OCI-LY7 (cell line): ENCODE measurements at regions not wholly inside any gene's neighbourhood (a gene's known extent, or its start where the extent isn't known, plus 50 kb on each side); places are given as distances from the start of the nearest gene placed in this dataset.

Experiments used
- BruUV-seq: library from RNA; stranded (reverse); fragments of 400-500 nt; replicated peaks from 2 replicates; lab custom pipeline; 2021; lab: Mats Ljungman, UMichigan
- CTCF ChIA-PET: fragments of 300-600 bp; sonication (Branson Sonifier 250); formaldehyde crosslinking; loops from one replicate; lab custom pipeline; 2022; ENCODE audit warnings: antibody characterized with exemption; ENCODE audit not compliant: unreplicated experiment; lab: Charles Lee
- POLR2A ChIA-PET: fragments of 300-600 bp; sonication (Branson Sonifier 250); formaldehyde crosslinking; loops from one replicate; lab custom pipeline; 2022; ENCODE audit warnings: antibody characterized with exemption; lab: Charles Lee
- DNase-seq: peaks from one replicate; pipeline ENCODE4 v3.0.0-alpha.2; 2015; ENCODE audit warnings: low spot score
- H2AFZ ChIP-seq: fragments of 200-600 bp; sonication (generic), shearing (Covaris generic); 2 replicates; pipeline ENCODE4 v1.6.1; 2014; ENCODE audit warnings: mild to moderate bottlenecking, antibody characterized with exemption, low read length, moderate library complexity
- H3K27ac ChIP-seq: fragments of 200-600 bp; sonication (generic); 2 replicates; pipeline ENCODE4 v1.5.1; 2014; ENCODE audit warnings: mixed run types, low read depth, mild to moderate bottlenecking, moderate library complexity, low read length, inconsistent platforms; ENCODE audit not compliant: poor library complexity, severe bottlenecking
- H3K36me3 ChIP-seq: fragments of 200-600 bp; sonication (generic); 2 replicates; pipeline ENCODE4 v1.6.1; 2014; ENCODE audit warnings: mild to moderate bottlenecking, antibody characterized with exemption, low read length, moderate library complexity, mixed read lengths; ENCODE audit not compliant: insufficient read depth
- H3K4me1 ChIP-seq: fragments of 200-600 bp; sonication (generic); 2 replicates; pipeline ENCODE4 v1.5.1; 2014; ENCODE audit warnings: mild to moderate bottlenecking, low read length; ENCODE audit not compliant: insufficient read depth, poor library complexity, severe bottlenecking
- H3K4me2 ChIP-seq: fragments of 200-600 bp; sonication (generic); 2 replicates; pipeline ENCODE4 v1.6.1; 2014; ENCODE audit warnings: mild to moderate bottlenecking, low read length
- H3K4me3 ChIP-seq: fragments of 200-600 bp; sonication (generic); 2 replicates; pipeline ENCODE4 v1.5.1; 2014; ENCODE audit warnings: mild to moderate bottlenecking, low read depth, low read length; ENCODE audit not compliant: poor library complexity, severe bottlenecking
- H3K79me2 ChIP-seq: fragments of 200-600 bp; sonication (generic); 2 replicates; pipeline ENCODE4 v1.6.1; 2016; ENCODE audit warnings: low read depth, mild to moderate bottlenecking, low read length, moderate library complexity, mixed read lengths; ENCODE audit not compliant: insufficient read depth
- H3K9me2 ChIP-seq: fragments of 200-600 bp; sonication (generic); 2 replicates; pipeline ENCODE4 v1.6.1; 2016; ENCODE audit warnings: mild to moderate bottlenecking, low read length, mixed read lengths; ENCODE audit not compliant: insufficient read depth
- H3K9me3 ChIP-seq: fragments of 200-600 bp; sonication (generic); 2 replicates; pipeline ENCODE4 v1.6.1; 2014; ENCODE audit warnings: mild to moderate bottlenecking, mixed run types, low read length, mixed read lengths
- H4K20me1 ChIP-seq: fragments of 200-600 bp; sonication (generic); 2 replicates; pipeline ENCODE4 v1.6.1; 2014; ENCODE audit warnings: mild to moderate bottlenecking, antibody characterized with exemption, low read length, moderate library complexity, mixed read lengths; ENCODE audit not compliant: insufficient read depth
- CTCF ChIP-seq: fragments of 200-600 bp; sonication (generic); conservative IDR thresholded peaks from 2 replicates; pipeline ENCODE4 v1.5.1; 2014; ENCODE audit warnings: mild to moderate bottlenecking, antibody characterized with exemption, low read length, moderate library complexity, mixed read lengths
- EZH2phosphoT487 ChIP-seq: fragments of 200-600 bp; sonication (generic); IDR thresholded peaks from 2 replicates; pipeline ENCODE4 v1.6.1; 2018; ENCODE audit warnings: low read depth, borderline replicate concordance, mild to moderate bottlenecking, mixed run types, antibody characterized with exemption, low read length, moderate library complexity, mixed read lengths
- intact Hi-C: fragments of 100-400 bp; cut with micrococcal nuclease; formaldehyde crosslinking; loops from one replicate; pipeline ENCODE4 v1.10.0; 2022; ENCODE audit not compliant: unreplicated experiment

- ChIA-PET POLR2A (interaction anchor here (0.6 to 0.9 kb wide), 3 partner anchors 11 to 1214 kb away, joined by 3 to 6 read pairs (median 3); no protein-coding TSS in a partner anchor), CTCF (no interaction called here)
- H3K4me1 ChIP-seq = no peaks in the 10 kb centered on the region
- intact Hi-C loops = no loop called here
- no peak overlapping the region for H3K27ac ChIP-seq
- no peaks in the 10 kb centered on the region for H4K20me1 ChIP-seq
- no peaks in the 10 kb centered on the region for H3K36me3 ChIP-seq
- no peaks in the 10 kb centered on the region for H3K9me3 ChIP-seq
- H3K79me2 ChIP-seq = no peaks in the 10 kb centered on the region
- DNase-seq = no peak
- BruUV-seq = no TSS peak
- no peak overlapping the region for H2AFZ ChIP-seq
- H3K4me2 ChIP-seq = no peak overlapping the region
- no peak for TF ChIP-seq CTCF
- TF ChIP-seq EZH2phosphoT487 = no peak
- no peak overlapping the region for H3K4me3 ChIP-seq
- 0 out of 2 replicates have a peak, but pooled peaks cover 2% of the 10 kb centered on the region for H3K9me2 ChIP-seq
Observed at GRCh38 chr9:14403081-14403480, 89.1 kb upstream of the NFIB start.

GRCh38 chr9:14402583-14402982, 88.6 kb upstream of the NFIB start:
- no peaks in the 10 kb centered on the region for H3K36me3 ChIP-seq
- no TSS peak for BruUV-seq
- DNase-seq = no peak
- no peaks in the 10 kb centered on the region for H4K20me1 ChIP-seq
- TF ChIP-seq EZH2phosphoT487 (no peak), CTCF (no peak)
- intact Hi-C loops = no loop called here
- ChIA-PET CTCF (no interaction called here), POLR2A (interaction anchor here (0.6 to 0.8 kb wide), 2 partner anchors 35 to 1214 kb away, joined by 3 to 6 read pairs; no protein-coding TSS in a partner anchor)
- H3K4me1 ChIP-seq = no peaks in the 10 kb centered on the region
- 0 out of 2 replicates have a peak, but pooled peaks cover 3% of the 10 kb centered on the region for H3K9me2 ChIP-seq
- no peaks in the 10 kb centered on the region for H3K9me3 ChIP-seq
- no peak overlapping the region for H3K4me2 ChIP-seq
- no peak overlapping the region for H3K4me3 ChIP-seq
- no peak overlapping the region for H2AFZ ChIP-seq
- H3K27ac ChIP-seq = no peak overlapping the region
- no peaks in the 10 kb centered on the region for H3K79me2 ChIP-seq

GRCh38 chr9:14401911-14402310, 88.0 kb upstream of the NFIB start:
- BruUV-seq = no TSS peak
- CTCF ChIA-PET = no interaction called here
- intact Hi-C loops = no loop called here

More at GRCh38 chr9:14401911-14402310, 88.0 kb upstream of the NFIB start:
- H2AFZ ChIP-seq = no peak overlapping the region
- TF ChIP-seq CTCF (no peak), EZH2phosphoT487 (no peak)
- no peaks in the 10 kb centered on the region for H3K9me3 ChIP-seq
- POLR2A ChIA-PET = no interaction called here
- no peaks in the 10 kb centered on the region for H3K79me2 ChIP-seq
- no peak overlapping the region for H3K27ac ChIP-seq
- no peak overlapping the region for H3K4me2 ChIP-seq
- H3K4me3 ChIP-seq = no peak overlapping the region
- no peaks in the 10 kb centered on the region for H3K4me1 ChIP-seq
- H3K36me3 ChIP-seq = no peaks in the 10 kb centered on the region
- no peak for DNase-seq
- H3K9me2 ChIP-seq = 0 out of 2 replicates have a peak, but pooled peaks cover 3% of the 10 kb centered on the region
- no peaks in the 10 kb centered on the region for H4K20me1 ChIP-seq
